SK-N-SH (cell line): ENCODE measurements at regions not wholly inside any gene's neighbourhood (a gene's known extent, or its start where the extent isn't known, plus 50 kb on each side); places are given as distances from the start of the nearest gene placed in this dataset.

Source experiments
- CTCF ChIA-PET: fragments of 300-600, 350-600 bp; formaldehyde crosslinking; extraction: SDS; loops from one replicate; lab custom pipeline; 2021; lab: Yijun Ruan, JAX
- POLR2A ChIA-PET: fragments of 350-600 bp; sonication (Branson Sonifier 250); formaldehyde crosslinking; extraction: SDS; loops from one replicate; lab custom pipeline; 2020; ENCODE audit warnings: antibody characterized with exemption, inconsistent platforms; lab: Yijun Ruan, JAX
- DNase-seq: peaks from one replicate; pipeline ENCODE4 v3.0.0; 2012
- H2AFZ ChIP-seq: fragments of 200-600 bp; sonication (generic); 2 replicates; pipeline ENCODE4 v1.8.1; 2016; ENCODE audit warnings: antibody characterized with exemption, mild to moderate bottlenecking, low read depth
- H3F3A ChIP-seq: fragments of 200-600 bp; sonication (generic); replicated peaks from 2 replicates; pipeline ENCODE3; 2016; ENCODE audit warnings: antibody characterized with exemption, mild to moderate bottlenecking; ENCODE audit not compliant: insufficient read depth
- H3K27ac ChIP-seq, 2 experiments: fragments of 200-500 bp in 1 of 2; fragments of 200-600 bp in 1 of 2; sonication (Bioruptor generic) in 1 of 2; sonication (generic), shearing (Covaris generic) in 1 of 2; 2 replicates each; pipeline versions ENCODE4 v1.5.1 to v1.6.1; 2014 to 2016; ENCODE audit warnings: low read depth in 2 of 2, inconsistent platforms in 1 of 2, low read length in 1 of 2, mild to moderate bottlenecking in 1 of 2, mixed read lengths in 1 of 2
- H3K27me3 ChIP-seq: fragments of 200-600 bp; sonication (generic), shearing (Covaris generic); 2 replicates; pipeline ENCODE4 v1.6.1; 2016; ENCODE audit warnings: mixed run types; ENCODE audit not compliant: insufficient read depth
- H3K36me3 ChIP-seq, 2 experiments: fragments of 200-500 bp in 1 of 2; fragments of 200-600 bp in 1 of 2; sonication (Bioruptor generic) in 1 of 2; sonication (generic) in 1 of 2; replicated peaks in 1 of 2; 2 replicates each; pipeline versions ENCODE3 to v1.5.1; 2014 to 2016; ENCODE audit warnings: low read length in 1 of 2, mild to moderate bottlenecking in 1 of 2; ENCODE audit not compliant: insufficient read depth in 2 of 2, control insufficient read depth in 1 of 2
- H3K4me1 ChIP-seq, 2 experiments: fragments of 200-500 bp in 1 of 2; fragments of 200-600 bp in 1 of 2; sonication (Bioruptor generic) in 1 of 2; sonication (generic), shearing (Covaris generic) in 1 of 2; 2 replicates each; pipeline versions ENCODE4 v1.5.1 to v1.6.1; 2014 to 2016; ENCODE audit warnings: low read depth in 1 of 2, low read length in 1 of 2, mixed run types in 1 of 2; ENCODE audit not compliant: insufficient read depth in 2 of 2, control insufficient read depth in 1 of 2
- H3K4me2 ChIP-seq: fragments of 200-600 bp; sonication (generic), shearing (Covaris generic); 2 replicates; pipeline ENCODE4 v1.6.1; 2017; ENCODE audit warnings: mixed run types
- H3K4me3 ChIP-seq, 2 experiments: fragments of 200-500 bp in 1 of 2; fragments of 200-600 bp in 1 of 2; sonication (Bioruptor generic) in 1 of 2; sonication (generic), shearing (Covaris generic) in 1 of 2; 2 replicates each; pipeline versions ENCODE4 v1.5.1 to v1.8.1; 2014 to 2016; ENCODE audit warnings: low read depth in 2 of 2, inconsistent platforms in 1 of 2, low read length in 1 of 2, mild to moderate bottlenecking in 1 of 2, mixed read lengths in 1 of 2, moderate library complexity in 1 of 2
- H3K79me2 ChIP-seq: fragments of 200-600 bp; sonication (generic); 2 replicates; pipeline ENCODE4 v1.8.1; 2017; ENCODE audit warnings: mild to moderate bottlenecking; ENCODE audit not compliant: insufficient read depth
- H3K9ac ChIP-seq: fragments of 200-600 bp; sonication (generic); 2 replicates; pipeline ENCODE4 v1.6.1; 2017; ENCODE audit warnings: mixed run types
- H3K9me2 ChIP-seq: fragments of 200-600 bp; sonication (generic); 2 replicates; pipeline ENCODE4 v1.6.1; 2017; ENCODE audit warnings: mixed run types
- H3K9me3 ChIP-seq: fragments of 200-600 bp; sonication (generic); 2 replicates; pipeline ENCODE4 v1.6.1; 2017; ENCODE audit warnings: mixed run types, mild to moderate bottlenecking, moderate library complexity
- H4K20me1 ChIP-seq: fragments of 200-600 bp; sonication (generic); 2 replicates; pipeline ENCODE4 v1.6.1; 2017; ENCODE audit warnings: mild to moderate bottlenecking, mixed run types; ENCODE audit not compliant: insufficient read depth
- ELF1 ChIP-seq: IDR thresholded peaks from 2 replicates; pipeline ENCODE4 v1.4.0; 2012
- EP300 ChIP-seq, 2 experiments: IDR thresholded peaks; 2 replicates each; pipeline versions ENCODE4 v1.4.0 to v1.6.1; 2012; ENCODE audit warnings: borderline replicate concordance in 1 of 2, low read depth in 1 of 2, low read length in 1 of 2
- EZH2phosphoT487 ChIP-seq: fragments of 200-600 bp; sonication (generic); IDR thresholded peaks from 2 replicates; pipeline ENCODE4 v1.6.1; 2017; ENCODE audit warnings: low read depth, mixed run types, mild to moderate bottlenecking, antibody characterized with exemption, moderate library complexity, borderline replicate concordance
- FOSL2 ChIP-seq: IDR thresholded peaks from 2 replicates; pipeline ENCODE4 v1.4.0; 2012; ENCODE audit warnings: low read depth, mild to moderate bottlenecking, moderate library complexity, borderline replicate concordance
- FOXJ3 ChIP-seq: sonication (generic); formaldehyde crosslinking; IDR thresholded peaks from 2 replicates; pipeline ENCODE4 v1.5.1; 2020; ENCODE audit warnings: mild to moderate bottlenecking, missing genetic modification reagents
- GABPA ChIP-seq: IDR thresholded peaks from 2 replicates; pipeline ENCODE4 v1.4.0; 2012; ENCODE audit warnings: low read depth, mild to moderate bottlenecking
- JUND ChIP-seq: IDR thresholded peaks from 2 replicates; pipeline ENCODE4 v1.4.0; 2012
- MXI1 ChIP-seq: IDR thresholded peaks from 2 replicates; pipeline ENCODE4 v1.6.1; 2012; ENCODE audit warnings: mild to moderate bottlenecking, low read depth, low read length, improper control_type of control experiment
- RCOR1 ChIP-seq: fragments of 150-350 bp; IDR thresholded peaks from 2 replicates; pipeline ENCODE4 v1.6.1; 2017; ENCODE audit warnings: antibody characterized with exemption, low read length
- RXRA ChIP-seq: IDR thresholded peaks from 2 replicates; pipeline ENCODE4 v1.4.0; 2012; ENCODE audit warnings: low read depth, mild to moderate bottlenecking, borderline replicate concordance
- SIN3A ChIP-seq: IDR thresholded peaks from 2 replicates; pipeline ENCODE4 v1.6.1; 2012; ENCODE audit warnings: low read depth, mild to moderate bottlenecking, low read length, moderate library complexity, borderline replicate concordance
- SMC3 ChIP-seq: IDR thresholded peaks from 2 replicates; pipeline ENCODE4 v1.6.1; 2012; ENCODE audit warnings: low read depth, low read length, improper control_type of control experiment
- TCF12 ChIP-seq: IDR thresholded peaks from 2 replicates; pipeline ENCODE4 v1.4.0; 2012
- TEAD4 ChIP-seq: IDR thresholded peaks from 2 replicates; pipeline ENCODE4 v1.4.0; 2012; ENCODE audit warnings: mild to moderate bottlenecking, borderline replicate concordance; ENCODE audit not compliant: insufficient read depth
- WGBS: methylation state at CpG from one replicate; pipeline ENCODE4 v1.1.6; 2017; ENCODE audit warnings: low lambda C conversion rate; 5-methylcytosine and 5-hydroxymethylcytosine counted together
- TF ChIP-seq, protein P1 (sequence below): fragments of 150-350 bp; IDR thresholded peaks from 2 replicates; pipeline ENCODE4 v1.6.1; 2016; ENCODE audit warnings: mild to moderate bottlenecking, low read depth, low read length
- TF ChIP-seq, protein P2 (sequence below): IDR thresholded peaks from 2 replicates; pipeline ENCODE4 v1.4.0; 2012; ENCODE audit warnings: low read depth
- TF ChIP-seq, protein P3 (sequence below): fragments of 150-350 bp; IDR thresholded peaks from 2 replicates; pipeline ENCODE4 v1.6.1; 2017; ENCODE audit warnings: antibody characterized with exemption, low read length, low read depth, borderline replicate concordance
- TF ChIP-seq, protein P4 (sequence below): fragments of 200-600 bp; sonication (generic); IDR thresholded peaks from 2 replicates; pipeline ENCODE4 v1.6.1; 2017; ENCODE audit warnings: antibody characterized with exemption, mild to moderate bottlenecking, moderate library complexity

DNA sequence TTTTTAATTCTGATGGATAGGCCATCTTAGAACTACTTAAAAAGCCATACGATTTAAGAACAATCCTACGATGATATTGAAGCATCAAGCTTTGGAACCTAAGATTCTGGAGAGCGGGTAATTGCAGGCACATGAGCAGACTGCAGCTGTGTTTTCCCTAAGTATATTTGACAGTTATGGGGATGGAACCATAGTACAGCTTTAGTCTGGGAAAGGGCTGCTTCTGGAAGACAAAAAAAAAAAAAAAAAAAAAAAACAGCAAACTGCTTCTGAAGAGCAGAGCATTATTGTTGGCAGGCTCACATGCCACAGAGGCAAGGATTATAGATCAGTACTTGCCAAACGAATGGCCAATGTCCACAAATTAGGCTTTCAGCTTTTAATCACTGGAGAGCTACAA is 1618.7 kb downstream of the AMY1C start:
- H3K9me3 ChIP-seq: no peaks in the 10 kb centered on the region; the same call in 1 of the 2 replicates
- H3K9me2 ChIP-seq: no peaks in the 10 kb centered on the region
- ChIA-PET POLR2A (no interaction called here), CTCF (no interaction called here)
- 42% methylated on average over 4 of the region's 4 CpGs for WGBS
- no peak overlapping the region for H2AFZ ChIP-seq
- no peak overlapping the region for H3K4me2 ChIP-seq
- no peak overlapping the region for H3K27ac ChIP-seq
- H3K79me2 ChIP-seq: no peaks in the 10 kb centered on the region
- TF ChIP-seq, protein P1, sequence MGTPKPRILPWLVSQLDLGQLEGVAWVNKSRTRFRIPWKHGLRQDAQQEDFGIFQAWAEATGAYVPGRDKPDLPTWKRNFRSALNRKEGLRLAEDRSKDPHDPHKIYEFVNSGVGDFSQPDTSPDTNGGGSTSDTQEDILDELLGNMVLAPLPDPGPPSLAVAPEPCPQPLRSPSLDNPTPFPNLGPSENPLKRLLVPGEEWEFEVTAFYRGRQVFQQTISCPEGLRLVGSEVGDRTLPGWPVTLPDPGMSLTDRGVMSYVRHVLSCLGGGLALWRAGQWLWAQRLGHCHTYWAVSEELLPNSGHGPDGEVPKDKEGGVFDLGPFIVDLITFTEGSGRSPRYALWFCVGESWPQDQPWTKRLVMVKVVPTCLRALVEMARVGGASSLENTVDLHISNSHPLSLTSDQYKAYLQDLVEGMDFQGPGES: no peak
- TF ChIP-seq, protein P2, sequence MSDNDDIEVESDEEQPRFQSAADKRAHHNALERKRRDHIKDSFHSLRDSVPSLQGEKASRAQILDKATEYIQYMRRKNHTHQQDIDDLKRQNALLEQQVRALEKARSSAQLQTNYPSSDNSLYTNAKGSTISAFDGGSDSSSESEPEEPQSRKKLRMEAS: no peak
- TF ChIP-seq TEAD4: no peak
- TF ChIP-seq MXI1: no peak
- TF ChIP-seq SMC3: no peak
- TF ChIP-seq SIN3A: no peak
- TF ChIP-seq FOSL2: no peak
- TF ChIP-seq, protein P3, sequence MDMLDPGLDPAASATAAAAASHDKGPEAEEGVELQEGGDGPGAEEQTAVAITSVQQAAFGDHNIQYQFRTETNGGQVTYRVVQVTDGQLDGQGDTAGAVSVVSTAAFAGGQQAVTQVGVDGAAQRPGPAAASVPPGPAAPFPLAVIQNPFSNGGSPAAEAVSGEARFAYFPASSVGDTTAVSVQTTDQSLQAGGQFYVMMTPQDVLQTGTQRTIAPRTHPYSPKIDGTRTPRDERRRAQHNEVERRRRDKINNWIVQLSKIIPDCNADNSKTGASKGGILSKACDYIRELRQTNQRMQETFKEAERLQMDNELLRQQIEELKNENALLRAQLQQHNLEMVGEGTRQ: no peak
- TF ChIP-seq ELF1: no peak
- TF ChIP-seq JUND: no peak
- no peak for TF ChIP-seq FOXJ3 (CRISPR knock-in tag)
- TF ChIP-seq EZH2phosphoT487: no peak
- no peak for TF ChIP-seq RCOR1
- TF ChIP-seq RXRA: no peak
- TF ChIP-seq, protein P4, sequence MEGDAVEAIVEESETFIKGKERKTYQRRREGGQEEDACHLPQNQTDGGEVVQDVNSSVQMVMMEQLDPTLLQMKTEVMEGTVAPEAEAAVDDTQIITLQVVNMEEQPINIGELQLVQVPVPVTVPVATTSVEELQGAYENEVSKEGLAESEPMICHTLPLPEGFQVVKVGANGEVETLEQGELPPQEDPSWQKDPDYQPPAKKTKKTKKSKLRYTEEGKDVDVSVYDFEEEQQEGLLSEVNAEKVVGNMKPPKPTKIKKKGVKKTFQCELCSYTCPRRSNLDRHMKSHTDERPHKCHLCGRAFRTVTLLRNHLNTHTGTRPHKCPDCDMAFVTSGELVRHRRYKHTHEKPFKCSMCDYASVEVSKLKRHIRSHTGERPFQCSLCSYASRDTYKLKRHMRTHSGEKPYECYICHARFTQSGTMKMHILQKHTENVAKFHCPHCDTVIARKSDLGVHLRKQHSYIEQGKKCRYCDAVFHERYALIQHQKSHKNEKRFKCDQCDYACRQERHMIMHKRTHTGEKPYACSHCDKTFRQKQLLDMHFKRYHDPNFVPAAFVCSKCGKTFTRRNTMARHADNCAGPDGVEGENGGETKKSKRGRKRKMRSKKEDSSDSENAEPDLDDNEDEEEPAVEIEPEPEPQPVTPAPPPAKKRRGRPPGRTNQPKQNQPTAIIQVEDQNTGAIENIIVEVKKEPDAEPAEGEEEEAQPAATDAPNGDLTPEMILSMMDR: no peak
- no peak for TF ChIP-seq TCF12
- TF ChIP-seq GABPA: no peak
- TF ChIP-seq EP300 (IDR thresholded peaks at IDR 0.05; ENCODE audit: borderline replicate concordance in 1 of 2, low read depth in 1 of 2, low read length in 1 of 2): no peak
- no peaks in the 10 kb centered on the region for H3K27me3 ChIP-seq
- H4K20me1 ChIP-seq: no peaks in the 10 kb centered on the region
- H3K4me1 ChIP-seq: no peaks in the 10 kb centered on the region
- no peak overlapping the region for H3K9ac ChIP-seq
- H3K36me3 ChIP-seq: no peaks in the 10 kb centered on the region
- DNase-seq: no peak
- H3F3A ChIP-seq: no peaks in the 10 kb centered on the region
- H3K4me3 ChIP-seq: no peak overlapping the region
